Loucy (cell line): ENCODE measurements at regions not wholly inside any gene's neighbourhood (a gene's known extent, or its start where the extent isn't known, plus 50 kb on each side); places are given as distances from the start of the nearest gene placed in this dataset.

Experiments used
- H2AFZ ChIP-seq: fragments of 200-600 bp; sonication (generic); 2 replicates; pipeline ENCODE4 v1.6.0; 2016; ENCODE audit warnings: antibody characterized with exemption, mild to moderate bottlenecking, low read length, moderate library complexity
- H3F3A ChIP-seq: fragments of 200-600 bp; 2 replicates; pipeline ENCODE4 v1.6.0; 2016; ENCODE audit warnings: antibody characterized with exemption, low read depth, mild to moderate bottlenecking
- H3K27me3 ChIP-seq: fragments of 200-600 bp; sonication (generic); 2 replicates; pipeline ENCODE4 v1.6.1; 2014; ENCODE audit warnings: low read length, mild to moderate bottlenecking; ENCODE audit not compliant: insufficient read depth, poor library complexity, severe bottlenecking
- H3K36me3 ChIP-seq: fragments of 200-600 bp; sonication (generic); 2 replicates; pipeline ENCODE4 v1.6.1; 2016; ENCODE audit warnings: low read length; ENCODE audit not compliant: insufficient read depth
- H3K4me1 ChIP-seq: fragments of 200-600 bp; sonication (generic); 2 replicates; pipeline ENCODE4 v1.5.1; 2014; ENCODE audit warnings: low read length, mild to moderate bottlenecking; ENCODE audit not compliant: insufficient read depth, poor library complexity, severe bottlenecking
- H3K4me2 ChIP-seq: fragments of 200-600 bp; sonication (generic); 2 replicates; pipeline ENCODE4 v1.6.0; 2014; ENCODE audit warnings: antibody characterized with exemption, low read length, low read depth, mild to moderate bottlenecking; ENCODE audit not compliant: poor library complexity, severe bottlenecking
- H3K4me3 ChIP-seq: fragments of 200-600 bp; sonication (generic); 2 replicates; pipeline ENCODE4 v1.5.1; 2014; ENCODE audit warnings: low read length, mild to moderate bottlenecking, mixed read lengths; ENCODE audit not compliant: poor library complexity, severe bottlenecking
- H3K79me2 ChIP-seq: fragments of 200-600 bp; sonication (generic); 2 replicates; pipeline ENCODE4 v1.6.1; 2014; ENCODE audit warnings: low read length; ENCODE audit not compliant: insufficient read depth
- H3K9ac ChIP-seq: fragments of 200-600 bp; sonication (generic); 2 replicates; pipeline ENCODE4 v1.6.0; 2014; ENCODE audit warnings: mild to moderate bottlenecking, low read depth, low read length, moderate library complexity; ENCODE audit not compliant: poor library complexity, severe bottlenecking
- H3K9me2 ChIP-seq: fragments of 200-600 bp; sonication (generic); replicated peaks from 2 replicates; pipeline ENCODE4 v1.6.1; 2016; ENCODE audit warnings: low read depth, low read length, mixed read lengths
- H3K9me3 ChIP-seq: fragments of 200-600 bp; sonication (generic); 2 replicates; pipeline ENCODE4 v1.6.1; 2014; ENCODE audit warnings: mild to moderate bottlenecking, antibody characterized with exemption, low read length, low read depth; ENCODE audit not compliant: insufficient read depth
- H4K20me1 ChIP-seq: fragments of 200-600 bp; sonication (generic); 2 replicates; pipeline ENCODE4 v1.6.0; 2014; ENCODE audit warnings: antibody characterized with exemption, low read length, mild to moderate bottlenecking; ENCODE audit not compliant: insufficient read depth, poor library complexity, severe bottlenecking
- EZH2phosphoT487 ChIP-seq: fragments of 200-600 bp; IDR thresholded peaks from 2 replicates; pipeline ENCODE4 v1.6.1; 2018; ENCODE audit warnings: antibody characterized with exemption, mild to moderate bottlenecking, moderate library complexity, borderline replicate concordance
- TF ChIP-seq, protein P1 (sequence below): fragments of 200-600 bp; sonication (generic); conservative IDR thresholded peaks from 2 replicates; pipeline ENCODE4 v1.5.1; 2014; ENCODE audit warnings: mild to moderate bottlenecking, antibody characterized with exemption, low read length

DNA sequence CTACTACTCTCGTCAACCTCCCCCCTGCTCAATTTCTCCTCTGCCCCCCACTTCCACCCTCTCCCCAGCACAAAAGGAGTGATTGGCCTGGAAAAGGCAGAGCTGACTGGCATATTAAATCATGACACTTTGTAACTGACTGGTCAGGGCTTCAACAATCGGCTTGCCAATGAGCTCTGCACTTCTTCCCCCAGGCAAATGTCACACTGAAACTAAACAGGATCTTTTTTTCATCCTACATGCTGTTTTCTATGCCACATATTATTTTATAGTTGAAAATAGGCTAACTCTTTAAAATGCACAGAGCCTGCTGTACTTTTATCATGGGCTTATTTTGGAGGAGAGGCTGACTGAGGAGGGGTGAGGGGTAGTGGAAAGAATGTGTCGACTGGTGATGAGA lies 295.2 kb downstream of the TCF7L2 start:
- Histone ChIP-seq H3K27me3 (no peaks in the 10 kb centered on the region), H3K4me1 (no peaks in the 10 kb centered on the region), H3K9me2 (no peaks in the 10 kb centered on the region), H3F3A (no peaks in the 10 kb centered on the region), H2AFZ (no peak overlapping the region), H4K20me1 (no peaks in the 10 kb centered on the region), H3K4me2 (no peak overlapping the region), H3K9me3 (no peaks in the 10 kb centered on the region), H3K9ac (no peak overlapping the region), H3K4me3 (no peak overlapping the region), H3K79me2 (no peaks in the 10 kb centered on the region), H3K36me3 (no peaks in the 10 kb centered on the region)
- TF ChIP-seq EZH2phosphoT487, result no peak
- TF ChIP-seq, protein P1, sequence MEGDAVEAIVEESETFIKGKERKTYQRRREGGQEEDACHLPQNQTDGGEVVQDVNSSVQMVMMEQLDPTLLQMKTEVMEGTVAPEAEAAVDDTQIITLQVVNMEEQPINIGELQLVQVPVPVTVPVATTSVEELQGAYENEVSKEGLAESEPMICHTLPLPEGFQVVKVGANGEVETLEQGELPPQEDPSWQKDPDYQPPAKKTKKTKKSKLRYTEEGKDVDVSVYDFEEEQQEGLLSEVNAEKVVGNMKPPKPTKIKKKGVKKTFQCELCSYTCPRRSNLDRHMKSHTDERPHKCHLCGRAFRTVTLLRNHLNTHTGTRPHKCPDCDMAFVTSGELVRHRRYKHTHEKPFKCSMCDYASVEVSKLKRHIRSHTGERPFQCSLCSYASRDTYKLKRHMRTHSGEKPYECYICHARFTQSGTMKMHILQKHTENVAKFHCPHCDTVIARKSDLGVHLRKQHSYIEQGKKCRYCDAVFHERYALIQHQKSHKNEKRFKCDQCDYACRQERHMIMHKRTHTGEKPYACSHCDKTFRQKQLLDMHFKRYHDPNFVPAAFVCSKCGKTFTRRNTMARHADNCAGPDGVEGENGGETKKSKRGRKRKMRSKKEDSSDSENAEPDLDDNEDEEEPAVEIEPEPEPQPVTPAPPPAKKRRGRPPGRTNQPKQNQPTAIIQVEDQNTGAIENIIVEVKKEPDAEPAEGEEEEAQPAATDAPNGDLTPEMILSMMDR, result no peak

DNA sequence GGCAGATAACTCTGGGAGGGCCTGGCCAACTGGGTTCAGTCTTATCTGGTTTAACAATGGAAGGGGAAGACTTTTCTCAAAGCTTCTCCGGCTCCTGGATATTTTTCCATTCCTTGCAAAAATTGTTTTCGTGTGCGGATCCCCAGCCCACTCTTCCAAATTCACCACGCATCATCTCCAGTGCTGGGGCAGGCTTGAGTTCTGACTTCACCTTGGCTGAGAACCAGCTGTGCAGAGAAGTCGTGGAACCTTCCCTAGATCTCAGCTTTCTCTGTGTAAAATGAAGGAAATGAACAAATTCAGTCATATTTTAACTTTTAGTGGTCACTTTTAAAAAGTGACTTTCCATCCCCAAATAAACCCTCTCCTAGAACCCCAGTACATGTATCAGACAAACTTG lies 297.0 kb downstream of the TCF7L2 start:
- Histone ChIP-seq H3K9me3 (no peaks in the 10 kb centered on the region), H3K79me2 (no peaks in the 10 kb centered on the region), H2AFZ (no peak overlapping the region), H3K27me3 (no peaks in the 10 kb centered on the region), H4K20me1 (no peaks in the 10 kb centered on the region), H3F3A (no peaks in the 10 kb centered on the region), H3K9ac (no peak overlapping the region), H3K4me2 (no peak overlapping the region), H3K9me2 (no peaks in the 10 kb centered on the region), H3K36me3 (no peaks in the 10 kb centered on the region), H3K4me3 (no peak overlapping the region), H3K4me1 (no peaks in the 10 kb centered on the region)
- TF ChIP-seq, protein P1, result no peak
- no peak for TF ChIP-seq EZH2phosphoT487

GRCh38 chr10:113252650-113253618 lies 299.9 kb upstream of the HABP2 start:
- Histone ChIP-seq H3K4me1 (no peaks in the 10 kb centered on the region), H3K27me3 (no peaks in the 10 kb centered on the region), H3K9ac (no peak overlapping the region), H3K36me3 (no peaks in the 10 kb centered on the region), H3F3A (no peaks in the 10 kb centered on the region), H3K79me2 (no peaks in the 10 kb centered on the region), H3K4me2 (no peak overlapping the region), H2AFZ (no peak overlapping the region), H3K4me3 (no peak overlapping the region), H3K9me2 (no peaks in the 10 kb centered on the region), H4K20me1 (no peaks in the 10 kb centered on the region), H3K9me3 (no peaks in the 10 kb centered on the region)
- TF ChIP-seq EZH2phosphoT487, result no peak
- TF ChIP-seq, protein P1, result no peak
